CD14-positive monocyte (primary cell): ENCODE measurements at regions not wholly inside any gene's neighbourhood (a gene's known extent, or its start where the extent isn't known, plus 50 kb on each side); places are given as distances from the start of the nearest gene placed in this dataset.

Experiments
- DNase-seq, 3 donors: peaks; one replicate each; pipeline ENCODE4 v3.0.0-alpha.2; 2011 to 2022
- H2AFZ ChIP-seq: 2 replicates; pipeline ENCODE4 v1.6.0; 2012; ENCODE audit warnings: mild to moderate bottlenecking, low read depth, low read length, inconsistent platforms; ENCODE audit not compliant: insufficient read depth, poor library complexity, severe bottlenecking
- H3K27ac ChIP-seq, 2 donors: 1 replicate in 1 of 2; 2 replicates in 1 of 2; pipeline ENCODE4 v1.5.1; 2012 to 2013; ENCODE audit warnings: low read length in 2 of 2, control low read depth in 1 of 2, inconsistent platforms in 1 of 2, low read depth in 1 of 2, mild to moderate bottlenecking in 1 of 2
- H3K27me3 ChIP-seq, 2 donors: one replicate each; pipeline versions ENCODE4 v1.6.0 to v1.6.1; 2011 to 2013; ENCODE audit warnings: low read length in 2 of 2; ENCODE audit not compliant: control insufficient read depth in 2 of 2, insufficient read depth in 2 of 2
- H3K36me3 ChIP-seq, 2 donors: replicated peaks in 1 of 2; 1 replicate in 1 of 2; 2 replicates in 1 of 2; pipeline versions ENCODE4 v1.5.1 to v1.6.1; 2012 to 2013; ENCODE audit warnings: low read length in 2 of 2, control low read depth in 1 of 2, inconsistent platforms in 1 of 2, mild to moderate bottlenecking in 1 of 2; ENCODE audit not compliant: insufficient read depth in 2 of 2, control insufficient read depth in 1 of 2
- H3K4me1 ChIP-seq, 2 donors: 1 replicate in 1 of 2; 2 replicates in 1 of 2; pipeline versions ENCODE4 v1.5.1 to v1.6.1; 2012 to 2013; ENCODE audit warnings: low read length in 2 of 2, control low read depth in 1 of 2, inconsistent platforms in 1 of 2, mild to moderate bottlenecking in 1 of 2, moderate library complexity in 1 of 2; ENCODE audit not compliant: insufficient read depth in 2 of 2, control insufficient read depth in 1 of 2
- H3K4me2 ChIP-seq: replicated peaks from 2 replicates; pipeline ENCODE3; 2012; ENCODE audit warnings: low read length, moderate library complexity, mild to moderate bottlenecking; ENCODE audit not compliant: poor library complexity, severe bottlenecking; ENCODE audit errors: extremely low read depth
- H3K4me3 ChIP-seq, 3 experiments: fragments of 200-600 bp in 1 of 3; sonication (generic) in 1 of 3; replicated peaks in 1 of 3; 1 replicate in 2 of 3; 2 replicates in 1 of 3; pipeline ENCODE4 v1.5.1; 2011 to 2013; ENCODE audit warnings: low read length in 3 of 3, mild to moderate bottlenecking in 3 of 3, control low read depth in 2 of 3, low read depth in 2 of 3, inconsistent platforms in 1 of 3, moderate library complexity in 1 of 3
- H3K79me2 ChIP-seq: 2 replicates; pipeline ENCODE4 v1.6.0; 2012; ENCODE audit warnings: mild to moderate bottlenecking, control low read depth, inconsistent platforms, low read length, moderate library complexity; ENCODE audit not compliant: insufficient read depth
- H3K9ac ChIP-seq: 2 replicates; pipeline ENCODE4 v1.6.0; 2017; ENCODE audit warnings: low read length, mild to moderate bottlenecking; ENCODE audit not compliant: insufficient read depth, poor library complexity, severe bottlenecking
- H3K9me3 ChIP-seq, 2 donors: replicated peaks in 1 of 2; 1 replicate in 1 of 2; 2 replicates in 1 of 2; pipeline versions ENCODE4 v1.5.1 to v1.6.1; 2012 to 2013; ENCODE audit warnings: low read length in 2 of 2, control low read depth in 1 of 2; ENCODE audit not compliant: control insufficient read depth in 1 of 2, insufficient read depth in 1 of 2
- H4K20me1 ChIP-seq: 2 replicates; pipeline ENCODE4 v1.6.0; 2012; ENCODE audit warnings: mild to moderate bottlenecking, low read length, control low read depth, moderate library complexity; ENCODE audit not compliant: insufficient read depth
- H3K27ac Mint-ChIP-seq, 7 donors: one replicate each; pipeline ENCODE4 v1.8.0; 2020; ENCODE audit warnings: mild to moderate bottlenecking in 7 of 7, mixed read lengths in 7 of 7, moderate library complexity in 6 of 7, inconsistent platforms in 2 of 7
- H3K27me3 Mint-ChIP-seq, 3 donors: one replicate each; pipeline ENCODE4 v1.8.0; 2021 to 2022; ENCODE audit warnings: low read depth in 3 of 3, mild to moderate bottlenecking in 3 of 3, mixed read lengths in 3 of 3, moderate library complexity in 3 of 3, inconsistent platforms in 1 of 3
- H3K36me3 Mint-ChIP-seq, 2 donors: one replicate each; pipeline ENCODE4 v1.8.0; 2020; ENCODE audit warnings: mixed read lengths in 2 of 2, inconsistent platforms in 1 of 2, mild to moderate bottlenecking in 1 of 2
- H3K4me1 Mint-ChIP-seq: one replicate; pipeline ENCODE4 v1.8.0; 2020; ENCODE audit warnings: mild to moderate bottlenecking, mixed read lengths
- H3K4me3 Mint-ChIP-seq, 2 donors: one replicate each; pipeline ENCODE4 v1.8.0; 2020; ENCODE audit warnings: mild to moderate bottlenecking in 2 of 2, mixed read lengths in 2 of 2, moderate library complexity in 1 of 2
- H3K9me3 Mint-ChIP-seq, 7 donors: one replicate each; pipeline ENCODE4 v1.8.0; 2020 to 2022; ENCODE audit warnings: mixed read lengths in 7 of 7, mild to moderate bottlenecking in 6 of 7, moderate library complexity in 6 of 7, inconsistent platforms in 2 of 7
- CTCF ChIP-seq: fragments of 200-600 bp; IDR thresholded peaks from one replicate; pipeline ENCODE4 v1.8.0; 2022; ENCODE audit warnings: antibody characterized with exemption, mild to moderate bottlenecking
- WGBS: methylation state at CpG from one replicate; pipeline ENCODE4 v1.1.5; 2013; ENCODE audit warnings: missing lambda C conversion rate; ENCODE audit not compliant: insufficient coverage; 5-methylcytosine and 5-hydroxymethylcytosine counted together
- intact Hi-C, 2 donors: fragments of 100-400 bp; cut with micrococcal nuclease; formaldehyde crosslinking; loops; one replicate each; pipeline versions ENCODE4 v1.15.0 to v1.15.1; 2023

DNA sequence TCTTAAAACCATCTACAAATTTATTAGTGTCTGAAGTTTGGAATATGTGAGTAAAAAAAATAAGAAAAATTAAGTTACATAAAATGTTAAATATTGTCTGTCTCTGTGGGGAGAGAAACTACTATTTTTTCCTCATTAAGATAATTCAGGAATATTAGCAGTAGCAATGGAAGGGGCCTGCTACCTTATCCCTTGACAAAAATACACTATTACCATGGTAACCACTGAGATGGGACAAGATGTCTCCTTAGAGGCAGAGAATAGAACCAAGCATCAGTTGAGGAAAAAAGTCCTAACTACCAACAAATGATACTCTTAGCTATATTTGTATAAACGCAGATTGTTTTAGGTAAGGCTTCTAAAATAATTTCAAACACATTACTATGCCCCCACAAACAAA, 150.7 kb upstream of the LSM8 start:
- H2AFZ ChIP-seq: no peak overlapping the region
- H3K4me3 ChIP-seq: no peak overlapping the region
- no peaks in the 10 kb centered on the region for H3K27me3 ChIP-seq
- H3K9me3 ChIP-seq: no peaks in the 10 kb centered on the region
- WGBS: no CpG with 5 or more reads among the region's 1 CpG
- no peak overlapping the region for H3K27ac Mint-ChIP-seq
- H3K4me1 Mint-ChIP-seq: no peaks in the 10 kb centered on the region
- H3K36me3 ChIP-seq: no peaks in the 10 kb centered on the region
- no peaks in the 10 kb centered on the region for H3K36me3 Mint-ChIP-seq
- H3K9me3 Mint-ChIP-seq: peaks cover 0 to 2% (median 0%) of the 10 kb centered on the region in 7 donors
- no peak for DNase-seq
- H3K4me3 Mint-ChIP-seq: no peak overlapping the region
- intact Hi-C loops: no loop called here
- H4K20me1 ChIP-seq: no peaks in the 10 kb centered on the region
- H3K4me2 ChIP-seq: no peak overlapping the region
- H3K27me3 Mint-ChIP-seq: peaks cover 0 to 3% (median under 1%) of the 10 kb centered on the region in 3 donors
- H3K9ac ChIP-seq: no peak overlapping the region
- no peaks in the 10 kb centered on the region for H3K79me2 ChIP-seq
- H3K4me1 ChIP-seq: no peaks in the 10 kb centered on the region
- no peak overlapping the region for H3K27ac ChIP-seq
- TF ChIP-seq CTCF: no peak

DNA sequence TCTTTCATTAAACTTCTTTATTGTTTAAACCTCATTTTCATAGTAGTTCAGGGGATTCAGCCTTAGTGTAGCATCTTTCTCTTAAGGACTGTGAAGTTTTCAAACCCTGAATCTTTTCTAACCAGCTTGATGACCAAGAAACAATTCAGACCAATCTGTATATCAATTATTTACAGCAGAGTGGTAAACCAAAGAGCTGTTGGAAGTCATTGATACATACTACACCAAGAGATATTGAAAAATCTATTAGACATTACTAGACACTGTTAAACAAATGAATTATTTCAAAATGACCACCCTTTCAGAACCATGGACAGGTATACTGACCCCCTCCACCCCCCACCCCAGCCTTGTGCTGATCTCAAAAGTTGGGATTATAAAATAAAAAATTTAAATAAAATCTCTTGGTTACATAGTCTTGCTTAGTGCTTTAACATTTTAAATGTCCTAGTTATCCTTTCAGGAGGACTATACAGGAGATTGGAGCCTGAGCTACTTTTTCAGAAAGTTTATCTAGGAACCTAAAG, 143.9 kb upstream of the LSM8 start:
- Histone ChIP-seq H3K4me3 (no peak overlapping the region), H3K4me2 (no peak overlapping the region), H4K20me1 (no peaks in the 10 kb centered on the region), H3K79me2 (no peaks in the 10 kb centered on the region), H3K9ac (no peak overlapping the region), H3K27ac (no peak overlapping the region), H3K4me1 (no peaks in the 10 kb centered on the region), H3K27me3 (no peaks in the 10 kb centered on the region), H3K36me3 (no peaks in the 10 kb centered on the region), H3K9me3 (no peaks in the 10 kb centered on the region), H2AFZ (no peak overlapping the region)
- Mint-ChIP-seq H3K27me3 (peaks cover 0 to 2% (median 0%) of the 10 kb centered on the region in 3 donors), H3K27ac (no peak overlapping the region), H3K4me1 (no peaks in the 10 kb centered on the region), H3K36me3 (no peaks in the 10 kb centered on the region), H3K9me3 (peaks cover 0 to 2% (median 0%) of the 10 kb centered on the region in 7 donors), H3K4me3 (no peak overlapping the region)
- intact Hi-C loops: no loop called here
- no peak for TF ChIP-seq CTCF
- no peak for DNase-seq
